WERI-Rb-1 (cell line): ENCODE measurements at regions not wholly inside any gene's neighbourhood (a gene's known extent, or its start where the extent isn't known, plus 50 kb on each side); places are given as distances from the start of the nearest gene placed in this dataset.

Experiments used
- DNase-seq: peaks from one replicate; pipeline ENCODE4 v3.0.0-alpha.2; 2020
- H3K27ac ChIP-seq: fragments of 250-450 bp; sonication (Bioruptor Pico); 2 replicates; pipeline ENCODE4 v1.5.1; 2020; ENCODE audit warnings: mild to moderate bottlenecking, moderate library complexity
- H3K27me3 ChIP-seq: fragments of 250-450 bp; sonication (Bioruptor Pico); 2 replicates; pipeline ENCODE4 v1.5.1; 2021; ENCODE audit warnings: mild to moderate bottlenecking, low read depth, moderate library complexity; ENCODE audit not compliant: insufficient read depth, severe bottlenecking
- H3K36me3 ChIP-seq: fragments of 250-450 bp; sonication (Bioruptor Pico); 2 replicates; pipeline ENCODE4 v1.5.1; 2020; ENCODE audit warnings: mild to moderate bottlenecking, moderate library complexity
- H3K4me3 ChIP-seq: 2 replicates; pipeline ENCODE4 v1.5.1; 2011; ENCODE audit warnings: low read depth, mild to moderate bottlenecking, control low read depth, low read length
- H3K9me3 ChIP-seq: fragments of 250-450 bp; sonication (Bioruptor Pico); 2 replicates; pipeline ENCODE4 v1.5.1; 2021; ENCODE audit warnings: mild to moderate bottlenecking, moderate library complexity; ENCODE audit not compliant: severe bottlenecking
- CTCF ChIP-seq: IDR thresholded peaks from 2 replicates; pipeline ENCODE4 v1.5.1; 2011; ENCODE audit warnings: low read depth, mild to moderate bottlenecking, control low read depth, inconsistent platforms, low read length

GRCh38 chr10:108445746-108446145 is 1281.2 kb upstream of the SORCS1 start:
- no peaks in the 10 kb centered on the region for H3K36me3 ChIP-seq
- H3K9me3 ChIP-seq, result no peaks in the 10 kb centered on the region
- no peak overlapping the region for H3K27ac ChIP-seq
- DNase-seq, result no peak
- no peak overlapping the region for H3K4me3 ChIP-seq
- no peaks in the 10 kb centered on the region for H3K27me3 ChIP-seq
- TF ChIP-seq CTCF, result no peak

- Histone ChIP-seq H3K36me3 (no peaks in the 10 kb centered on the region), H3K4me3 (no peak overlapping the region), H3K27ac (no peak overlapping the region), H3K9me3 (no peaks in the 10 kb centered on the region), H3K27me3 (no peaks in the 10 kb centered on the region)
- DNase-seq, result no peak
- no peak for TF ChIP-seq CTCF
These were observed 1279.1 kb upstream of the SORCS1 start for GRCh38 chr10:108443636-108444035.

GRCh38 chr10:108439397-108439796 is 1274.9 kb upstream of the SORCS1 start:
- Histone ChIP-seq H3K4me3 (no peak overlapping the region), H3K27me3 (no peaks in the 10 kb centered on the region), H3K9me3 (no peaks in the 10 kb centered on the region), H3K27ac (no peak overlapping the region), H3K36me3 (no peaks in the 10 kb centered on the region)
- DNase-seq, result no peak
- TF ChIP-seq CTCF, result no peak

- no peak for DNase-seq
- Histone ChIP-seq H3K9me3 (no peaks in the 10 kb centered on the region), H3K4me3 (no peak overlapping the region), H3K27me3 (no peaks in the 10 kb centered on the region), H3K36me3 (no peaks in the 10 kb centered on the region), H3K27ac (no peak overlapping the region)
- no peak for TF ChIP-seq CTCF
These were observed 1271.6 kb upstream of the SORCS1 start for GRCh38 chr10:108436096-108436495.

- no peak for DNase-seq
- Histone ChIP-seq H3K27me3 (no peaks in the 10 kb centered on the region), H3K36me3 (no peaks in the 10 kb centered on the region), H3K4me3 (no peak overlapping the region), H3K9me3 (no peaks in the 10 kb centered on the region), H3K27ac (no peak overlapping the region)
- 0 out of 2 replicates have a peak, but pooled peaks have one; percentile 16 for TF ChIP-seq CTCF
These were observed 1270.2 kb upstream of the SORCS1 start for GRCh38 chr10:108434559-108435252.

- DNase-seq, result no peak
- TF ChIP-seq CTCF, result no peak
- H3K36me3 ChIP-seq, result no peaks in the 10 kb centered on the region
These were observed 1262.6 kb upstream of the SORCS1 start for GRCh38 chr10:108427146-108427545.

More at GRCh38 chr10:108427146-108427545, 1262.6 kb upstream of the SORCS1 start:
- Histone ChIP-seq H3K27me3 (no peaks in the 10 kb centered on the region), H3K9me3 (no peaks in the 10 kb centered on the region), H3K4me3 (no peak overlapping the region), H3K27ac (no peak overlapping the region)
